22Rv1 (cell line): ENCODE measurements at regions not wholly inside any gene's neighbourhood (a gene's known extent, or its start where the extent isn't known, plus 50 kb on each side); places are given as distances from the start of the nearest gene placed in this dataset.

ENCODE experiments used
- CTCF ChIP-seq: fragments of 450-650 bp; IDR thresholded peaks from 2 replicates; pipeline ENCODE4 v1.5.1; 2017; ENCODE audit warnings: mild to moderate bottlenecking
- ZFX ChIP-seq: fragments of 450-650 bp; IDR thresholded peaks from 2 replicates; pipeline ENCODE4 v1.6.1; 2017; ENCODE audit warnings: antibody characterized with exemption, borderline replicate concordance

GRCh38 chr22:19658967-19659804 lies 55.1 kb upstream of the SEPTIN5 start:
- TF ChIP-seq CTCF (no peak), ZFX (no peak)
